Progenitor cell of endocrine pancreas (in vitro differentiated cells): ENCODE measurements at regions not wholly inside any gene's neighbourhood (a gene's known extent, or its start where the extent isn't known, plus 50 kb on each side); places are given as distances from the start of the nearest gene placed in this dataset.

ENCODE experiments used
- DNase-seq: peaks from one replicate; pipeline ENCODE4 v3.0.0; 2021; ENCODE audit warnings: low spot score; ENCODE audit not compliant: unreplicated experiment
- H3K27ac Mint-ChIP-seq: 2 replicates; pipeline ENCODE4 v1.8.0; 2021; ENCODE audit warnings: mild to moderate bottlenecking, moderate library complexity, mixed read lengths
- H3K27me3 Mint-ChIP-seq: 2 replicates; pipeline ENCODE4 v1.8.0; 2021; ENCODE audit warnings: mixed read lengths
- H3K36me3 Mint-ChIP-seq: 2 replicates; pipeline ENCODE4 v1.8.0; 2022; ENCODE audit warnings: mixed read lengths; ENCODE audit not compliant: insufficient read depth
- H3K4me1 Mint-ChIP-seq: 2 replicates; pipeline ENCODE4 v1.8.0; 2021; ENCODE audit warnings: low read depth, mixed read lengths
- H3K4me3 Mint-ChIP-seq: 2 replicates; pipeline ENCODE4 v1.8.0; 2021; ENCODE audit warnings: low read depth, mild to moderate bottlenecking, moderate library complexity, mixed read lengths
- H3K9me3 Mint-ChIP-seq: 2 replicates; pipeline ENCODE4 v1.8.0; 2021; ENCODE audit warnings: low read depth, mixed read lengths
- TF ChIP-seq, protein P1 (sequence below): fragments of 200-600 bp; sonication (generic); IDR thresholded peaks from one replicate; pipeline ENCODE4 v1.5.0; 2021; ENCODE audit warnings: antibody characterized with exemption, mild to moderate bottlenecking; ENCODE audit not compliant: unreplicated experiment

DNA sequence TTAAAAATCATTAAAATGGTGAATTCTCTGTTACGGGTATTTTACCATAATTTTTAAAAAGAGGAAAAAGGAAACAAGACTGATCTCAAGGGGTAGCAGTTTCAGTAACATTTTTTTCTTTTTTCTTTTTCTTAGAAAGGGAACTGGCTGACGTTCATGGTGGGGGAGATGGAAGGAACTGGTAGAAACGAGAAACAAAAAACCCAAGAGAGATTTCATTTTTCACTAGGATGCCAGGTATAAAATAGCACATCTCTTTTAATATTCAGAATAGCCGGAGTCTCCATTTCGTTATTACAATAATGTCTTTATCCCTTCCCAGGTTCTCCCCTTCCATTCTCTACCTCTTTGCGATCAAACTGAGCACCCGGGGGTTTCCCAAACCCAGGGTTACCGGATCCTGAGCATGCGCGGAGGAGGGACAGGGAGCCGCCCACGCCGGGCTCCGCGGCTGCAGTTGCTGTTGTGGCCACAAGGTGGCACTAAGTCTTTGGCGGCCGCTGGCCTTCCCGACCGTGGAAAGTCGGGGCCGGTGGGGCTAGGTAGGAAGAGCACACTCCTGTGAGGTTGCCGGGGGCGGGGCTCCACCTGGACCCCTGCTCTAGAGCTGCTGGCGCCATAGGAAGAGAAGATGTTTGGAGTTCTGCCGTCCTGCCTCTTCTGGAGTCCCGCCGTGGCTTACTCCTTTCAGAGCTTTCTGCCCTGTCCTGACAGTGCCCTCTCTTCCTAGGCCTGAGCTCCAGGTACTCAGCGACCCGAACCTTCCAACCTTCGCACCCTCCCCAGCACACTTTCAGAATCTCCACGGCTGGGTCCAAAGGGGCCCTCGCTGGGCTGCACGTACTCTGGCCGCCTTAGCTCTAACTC lies 146.8 kb downstream of the SH3BGRL2 start:
- TF ChIP-seq, protein P1, sequence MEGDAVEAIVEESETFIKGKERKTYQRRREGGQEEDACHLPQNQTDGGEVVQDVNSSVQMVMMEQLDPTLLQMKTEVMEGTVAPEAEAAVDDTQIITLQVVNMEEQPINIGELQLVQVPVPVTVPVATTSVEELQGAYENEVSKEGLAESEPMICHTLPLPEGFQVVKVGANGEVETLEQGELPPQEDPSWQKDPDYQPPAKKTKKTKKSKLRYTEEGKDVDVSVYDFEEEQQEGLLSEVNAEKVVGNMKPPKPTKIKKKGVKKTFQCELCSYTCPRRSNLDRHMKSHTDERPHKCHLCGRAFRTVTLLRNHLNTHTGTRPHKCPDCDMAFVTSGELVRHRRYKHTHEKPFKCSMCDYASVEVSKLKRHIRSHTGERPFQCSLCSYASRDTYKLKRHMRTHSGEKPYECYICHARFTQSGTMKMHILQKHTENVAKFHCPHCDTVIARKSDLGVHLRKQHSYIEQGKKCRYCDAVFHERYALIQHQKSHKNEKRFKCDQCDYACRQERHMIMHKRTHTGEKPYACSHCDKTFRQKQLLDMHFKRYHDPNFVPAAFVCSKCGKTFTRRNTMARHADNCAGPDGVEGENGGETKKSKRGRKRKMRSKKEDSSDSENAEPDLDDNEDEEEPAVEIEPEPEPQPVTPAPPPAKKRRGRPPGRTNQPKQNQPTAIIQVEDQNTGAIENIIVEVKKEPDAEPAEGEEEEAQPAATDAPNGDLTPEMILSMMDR = peak; percentile 100
- Mint-ChIP-seq H3K9me3 (no peaks in the 10 kb centered on the region), H3K36me3 (no peaks in the 10 kb centered on the region), H3K27ac (no peak overlapping the region), H3K4me3 (peak overlapping the region; percentile 70), H3K27me3 (peaks cover 6% of the 10 kb centered on the region), H3K4me1 (no peaks in the 10 kb centered on the region)
- peak; percentile 71 for DNase-seq

DNA sequence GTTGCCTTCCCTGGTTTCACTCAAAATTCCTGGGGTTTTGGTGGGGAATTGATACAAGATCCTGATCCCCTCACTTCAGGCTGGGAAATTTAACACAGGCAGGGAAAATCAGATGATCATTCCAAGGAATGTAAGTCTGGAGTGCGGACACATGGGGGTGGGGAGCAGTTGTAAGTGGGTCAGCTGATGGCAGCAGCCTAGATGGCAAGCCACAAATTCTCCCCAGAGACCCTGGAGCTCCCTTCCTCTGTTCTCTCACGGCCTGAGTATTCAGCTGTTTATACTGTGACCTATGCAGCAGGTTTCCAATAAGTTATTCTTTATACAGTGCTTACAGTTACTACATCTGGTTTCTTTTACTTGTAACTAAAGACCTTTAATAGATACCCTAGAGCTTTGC lies 144.9 kb downstream of the SH3BGRL2 start:
- Mint-ChIP-seq H3K4me1 (no peaks in the 10 kb centered on the region), H3K27ac (no peak overlapping the region), H3K9me3 (no peaks in the 10 kb centered on the region), H3K36me3 (no peaks in the 10 kb centered on the region), H3K4me3 (no peak overlapping the region), H3K27me3 (peaks cover 6% of the 10 kb centered on the region)
- DNase-seq = no peak
- TF ChIP-seq, protein P1 = no peak

- Mint-ChIP-seq H3K36me3 (no peaks in the 10 kb centered on the region), H3K4me1 (no peaks in the 10 kb centered on the region), H3K4me3 (no peak overlapping the region), H3K27ac (no peak overlapping the region), H3K9me3 (no peaks in the 10 kb centered on the region), H3K27me3 (peaks cover 6% of the 10 kb centered on the region)
- TF ChIP-seq, protein P1 = no peak
- DNase-seq = no peak
These were observed 144.1 kb downstream of the SH3BGRL2 start for GRCh38 chr6:79775222-79775621.

- no peak for DNase-seq
- Mint-ChIP-seq H3K27ac (no peak overlapping the region), H3K4me3 (no peak overlapping the region), H3K4me1 (no peaks in the 10 kb centered on the region), H3K27me3 (no peaks in the 10 kb centered on the region), H3K9me3 (peaks cover 13% of the 10 kb centered on the region), H3K36me3 (no peaks in the 10 kb centered on the region)
- TF ChIP-seq, protein P1 = no peak
These were observed 133.6 kb downstream of the SH3BGRL2 start for GRCh38 chr6:79764747-79765146.

DNA sequence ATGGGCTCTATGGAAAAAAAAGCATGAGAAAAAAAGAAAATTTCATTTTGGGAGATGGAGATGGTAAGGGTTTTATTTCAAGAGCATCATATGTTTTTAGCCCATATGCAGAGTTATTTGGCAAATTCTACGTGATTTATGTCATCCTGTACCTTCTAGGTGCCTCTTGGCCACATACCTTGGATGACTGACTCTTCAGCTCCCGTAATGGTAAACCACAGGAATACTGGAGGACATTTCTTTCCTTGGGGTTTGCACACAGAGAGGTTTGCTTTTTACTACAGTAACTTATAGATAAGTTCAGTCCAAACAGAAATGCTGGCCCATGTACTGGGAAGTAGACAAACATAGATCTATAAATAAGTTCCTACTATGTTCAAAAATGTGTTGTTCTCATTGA lies 132.2 kb downstream of the SH3BGRL2 start:
- DNase-seq = no peak
- TF ChIP-seq, protein P1 = no peak
- Mint-ChIP-seq H3K9me3 (peaks cover 4% of the 10 kb centered on the region), H3K36me3 (no peaks in the 10 kb centered on the region), H3K4me3 (no peak overlapping the region), H3K27me3 (no peaks in the 10 kb centered on the region), H3K27ac (no peak overlapping the region), H3K4me1 (no peaks in the 10 kb centered on the region)
